SK-N-DZ (cell line): ENCODE measurements at regions not wholly inside any gene's neighbourhood (a gene's known extent, or its start where the extent isn't known, plus 50 kb on each side); places are given as distances from the start of the nearest gene placed in this dataset.

Source experiments
- DNase-seq: peaks from one replicate; pipeline ENCODE4 v3.0.0-alpha.2; 2015; ENCODE audit warnings: low spot score

GRCh38 chr2:220539481-220539880 lies 912.1 kb downstream of the SLC4A3 start:
- DNase-seq: no peak

DNA sequence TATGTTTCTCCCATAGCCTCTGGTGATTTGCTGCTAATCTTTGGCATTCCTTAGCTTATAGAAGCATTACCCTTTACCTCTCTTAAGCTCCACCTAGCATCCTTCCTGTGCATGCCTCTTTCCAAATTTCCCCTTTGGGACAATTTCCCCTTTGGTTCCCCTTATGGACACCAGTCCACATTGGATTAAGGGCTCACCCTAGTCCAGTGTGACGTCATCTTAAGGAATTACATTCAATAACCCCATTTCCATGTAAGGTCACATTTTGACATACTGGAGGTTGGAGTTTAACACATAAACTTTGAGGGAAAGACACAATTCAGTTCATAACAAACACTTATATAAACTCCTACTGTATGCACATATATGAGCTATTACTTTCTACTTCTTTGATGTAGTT lies 916.6 kb downstream of the SLC4A3 start:
- DNase-seq: no peak

GRCh38 chr2:220550995-220551700 lies 923.7 kb downstream of the SLC4A3 start:
- DNase-seq: no peak

DNA sequence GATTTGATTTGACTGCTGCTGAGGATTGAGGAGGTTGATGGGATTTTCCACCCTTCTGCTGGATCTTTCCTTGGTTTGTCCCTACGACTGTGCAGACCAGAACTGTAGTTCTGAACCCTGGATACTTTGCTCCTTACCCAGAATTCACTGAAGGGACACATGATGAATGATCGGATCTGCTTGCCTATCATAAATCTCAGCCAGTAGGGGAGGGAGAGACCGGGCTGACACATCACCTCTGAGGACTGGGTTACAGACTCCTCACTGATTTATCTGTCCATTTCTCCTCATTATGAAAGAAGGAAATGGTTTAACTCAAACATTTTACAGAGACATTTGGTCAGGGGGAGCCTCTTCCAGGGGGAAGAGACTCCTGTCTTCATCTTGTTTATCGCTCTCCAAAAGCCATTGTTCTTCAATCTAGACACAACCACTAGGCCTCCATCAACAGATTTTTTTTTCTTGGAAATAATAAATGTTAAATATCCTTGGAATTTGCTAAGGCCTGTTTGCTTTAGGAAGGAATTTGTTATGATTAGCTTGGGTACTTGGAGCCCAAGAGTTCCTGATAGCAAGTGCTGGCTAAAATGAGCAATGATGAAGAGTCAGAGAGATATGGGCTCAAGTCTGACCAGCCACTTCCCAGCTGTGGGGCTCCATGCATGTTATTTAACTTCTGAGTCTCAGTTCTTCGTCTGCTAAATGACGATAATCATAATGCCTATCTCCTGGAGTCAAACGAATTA lies 925.5 kb downstream of the SLC4A3 start:
- DNase-seq: no peak

DNA sequence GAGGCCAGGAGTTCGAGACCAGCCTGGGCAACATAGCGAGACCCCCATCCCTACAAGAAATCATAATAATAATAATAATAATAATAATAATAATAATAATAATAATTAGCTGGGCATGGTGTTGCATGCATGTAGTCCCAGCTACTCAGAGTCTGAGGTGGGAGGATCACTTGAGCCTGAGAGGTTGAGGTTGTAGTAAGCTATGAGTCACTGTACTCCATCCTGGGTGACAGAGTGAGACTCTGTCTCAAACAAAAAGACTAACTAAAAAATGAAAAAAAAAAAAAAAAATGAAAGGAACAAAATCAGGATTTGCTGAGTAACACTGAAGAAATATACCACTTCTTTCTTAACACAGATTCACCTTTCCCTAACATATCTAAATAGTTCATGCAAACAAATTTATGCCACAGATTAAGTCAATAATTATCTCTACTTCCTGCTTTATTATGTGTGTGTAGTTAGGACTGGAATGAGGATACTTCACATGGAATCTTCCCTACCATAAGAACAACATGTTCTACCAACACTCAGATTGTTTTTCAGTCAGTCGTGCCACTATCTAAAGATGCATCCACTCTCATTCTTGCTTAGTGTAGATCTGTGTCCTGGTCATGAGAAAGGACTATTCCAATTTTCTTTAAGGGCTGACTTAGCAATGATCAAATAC lies 928.7 kb downstream of the SLC4A3 start:
- no peak for DNase-seq

- no peak for DNase-seq
Observed at GRCh38 chr2:220556658-220557057, 929.2 kb downstream of the SLC4A3 start.

GRCh38 chr2:220560192-220560591 lies 932.8 kb downstream of the SLC4A3 start:
- DNase-seq: no peak

DNA sequence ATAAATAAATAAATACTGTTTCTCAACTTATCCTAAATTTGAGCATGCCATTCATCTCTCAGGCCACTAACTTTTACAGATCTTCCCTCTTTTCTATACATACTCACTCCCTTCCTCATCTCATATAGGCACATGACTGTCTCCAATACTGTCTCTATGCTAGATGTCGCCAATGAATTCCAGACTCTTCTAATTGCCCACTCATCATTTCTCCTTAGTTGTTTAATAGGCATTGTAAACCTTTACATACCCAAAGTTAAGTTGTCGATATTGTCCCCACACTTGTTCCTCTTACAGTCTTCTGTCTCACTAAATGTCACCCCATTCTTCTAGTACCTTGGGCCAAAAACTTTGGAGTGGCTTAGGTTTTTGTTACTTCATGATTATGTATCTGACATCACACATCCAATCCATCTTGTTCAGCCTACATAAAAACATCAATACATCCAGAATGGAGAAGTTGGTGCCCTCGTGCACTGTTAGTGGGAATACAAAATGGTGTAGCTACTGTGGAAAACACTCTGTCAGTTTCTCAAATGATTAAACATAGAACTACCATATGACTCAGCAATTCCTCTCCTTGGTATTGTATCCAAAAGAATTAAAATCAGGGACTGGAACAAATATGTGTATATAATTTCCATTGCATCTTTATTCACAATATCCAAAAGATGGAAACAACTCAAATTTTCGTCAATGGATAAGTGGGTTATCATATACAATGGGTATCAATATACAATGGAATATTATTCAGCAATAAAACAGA lies 935.1 kb downstream of the SLC4A3 start:
- DNase-seq: no peak

DNA sequence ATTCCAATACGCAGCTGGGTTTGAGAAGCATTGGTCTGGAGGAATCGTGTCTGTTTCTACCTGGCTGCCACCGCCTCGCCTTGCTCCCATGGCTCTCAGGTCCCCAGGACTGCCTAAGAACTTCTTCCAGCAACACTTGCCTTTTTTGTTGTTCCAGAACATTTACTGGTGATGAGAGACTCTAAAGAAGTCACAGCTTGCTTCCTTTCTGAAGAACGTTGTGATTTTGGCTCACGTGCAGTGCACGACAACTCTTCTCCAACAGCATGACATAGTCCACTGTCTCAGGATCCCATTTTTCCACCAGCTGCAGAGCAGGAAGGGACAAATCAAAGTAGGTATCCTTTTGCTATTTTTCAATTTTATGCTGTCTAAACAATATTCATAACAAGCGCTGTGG lies 940.9 kb downstream of the SLC4A3 start:
- no peak for DNase-seq

DNA sequence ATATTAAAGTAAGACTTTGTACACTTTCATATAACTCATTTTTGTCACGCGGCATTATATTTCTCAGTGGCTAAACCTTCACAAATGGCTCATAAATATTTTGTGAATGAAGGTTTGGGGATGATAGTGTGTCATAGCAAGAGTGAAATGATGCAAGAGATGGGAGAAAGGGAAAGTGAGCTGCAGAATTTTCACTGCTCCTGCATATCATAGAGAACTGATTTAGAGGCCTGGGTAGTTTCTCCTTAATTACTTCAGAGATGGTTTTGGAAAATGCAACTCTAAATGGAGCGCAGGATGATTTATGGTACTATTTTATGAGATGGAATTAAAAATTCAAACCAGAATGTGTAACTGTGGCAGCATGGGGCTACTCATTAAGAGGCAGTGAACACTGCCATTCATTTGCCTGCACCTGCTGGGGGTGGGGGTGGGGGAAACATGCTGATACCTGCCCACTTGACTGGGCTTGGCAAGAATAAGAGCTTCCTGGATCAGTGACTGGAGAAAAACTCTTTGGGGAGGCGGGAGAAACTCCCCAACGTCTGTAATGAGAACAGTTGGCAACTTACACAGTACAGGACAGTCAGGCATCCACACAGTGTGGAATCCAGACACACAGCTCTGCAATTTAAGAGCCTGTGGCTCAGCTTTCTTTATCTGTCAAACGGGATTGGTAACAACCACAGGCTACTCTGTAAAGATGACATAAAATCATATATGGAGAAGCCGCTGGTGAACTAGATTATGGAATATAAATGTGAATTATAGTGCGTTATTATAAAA lies 941.9 kb downstream of the SLC4A3 start:
- DNase-seq: no peak

DNA sequence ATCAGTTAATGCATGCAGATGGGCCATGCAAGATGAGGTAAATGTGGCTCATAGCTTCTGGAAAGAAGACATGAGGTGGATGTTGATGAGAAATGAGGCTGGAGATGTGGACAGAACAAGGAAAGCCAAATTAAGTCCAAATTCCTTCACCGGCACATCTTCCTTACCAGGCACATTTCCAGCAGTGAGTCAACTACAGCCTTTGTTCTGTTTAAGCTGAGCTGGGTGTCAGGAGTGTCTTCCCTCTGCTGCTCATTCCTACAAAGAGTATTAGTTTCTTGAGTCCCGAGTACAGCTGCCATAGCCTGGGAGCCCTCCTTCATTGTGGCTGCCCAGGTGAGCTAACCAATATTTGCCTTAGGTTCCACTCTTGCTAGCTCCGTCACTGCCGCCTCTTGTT lies 945.0 kb downstream of the SLC4A3 start:
- DNase-seq: no peak

- DNase-seq: no peak
Observed at GRCh38 chr2:220574038-220574437, 946.6 kb downstream of the SLC4A3 start.

DNA sequence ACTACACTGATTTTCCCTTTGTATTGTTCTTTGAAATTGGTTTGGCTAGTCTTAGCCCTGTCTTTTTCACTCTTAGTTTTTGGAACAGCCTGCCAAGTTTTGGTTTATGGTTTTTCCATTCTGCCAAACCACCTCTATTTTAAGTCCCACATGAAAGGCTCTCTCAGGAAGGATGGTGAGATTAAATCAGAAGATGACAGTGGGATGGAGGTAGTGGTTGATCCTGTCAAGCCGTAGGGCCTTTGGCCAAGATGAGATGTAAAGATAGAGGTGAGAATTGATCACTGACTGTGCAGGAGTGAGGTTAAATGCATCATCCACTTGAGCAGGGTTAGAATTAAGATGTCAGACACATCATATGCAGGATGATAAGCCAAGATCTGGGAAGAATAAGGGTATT lies 948.5 kb downstream of the SLC4A3 start:
- no peak for DNase-seq

GRCh38 chr2:220579452-220579851 lies 952.0 kb downstream of the SLC4A3 start:
- no peak for DNase-seq

- no peak for DNase-seq
Observed at GRCh38 chr2:220580113-220580512, 952.7 kb downstream of the SLC4A3 start.

- DNase-seq: no peak
Observed at GRCh38 chr2:220583725-220584124, 956.3 kb downstream of the SLC4A3 start.

DNA sequence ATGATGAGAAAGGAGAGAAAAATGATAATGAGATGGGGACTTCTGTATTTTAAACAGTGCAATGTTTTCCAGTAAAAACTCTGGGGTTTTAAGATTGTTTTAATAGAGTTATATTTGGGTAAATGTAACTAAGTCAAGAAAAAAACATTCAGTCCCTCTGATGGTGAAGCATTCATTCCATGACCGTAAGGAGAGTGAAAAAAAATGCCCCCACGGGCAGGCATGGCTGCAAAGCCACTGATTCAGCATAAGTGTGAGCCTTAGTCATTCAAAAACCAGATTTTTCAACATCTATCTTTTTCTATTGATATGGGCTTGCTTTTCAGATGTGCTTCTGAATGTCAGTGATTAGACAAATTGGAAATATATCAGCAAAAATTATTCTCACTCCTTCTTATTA lies 957.8 kb downstream of the SLC4A3 start:
- DNase-seq: no peak

DNA sequence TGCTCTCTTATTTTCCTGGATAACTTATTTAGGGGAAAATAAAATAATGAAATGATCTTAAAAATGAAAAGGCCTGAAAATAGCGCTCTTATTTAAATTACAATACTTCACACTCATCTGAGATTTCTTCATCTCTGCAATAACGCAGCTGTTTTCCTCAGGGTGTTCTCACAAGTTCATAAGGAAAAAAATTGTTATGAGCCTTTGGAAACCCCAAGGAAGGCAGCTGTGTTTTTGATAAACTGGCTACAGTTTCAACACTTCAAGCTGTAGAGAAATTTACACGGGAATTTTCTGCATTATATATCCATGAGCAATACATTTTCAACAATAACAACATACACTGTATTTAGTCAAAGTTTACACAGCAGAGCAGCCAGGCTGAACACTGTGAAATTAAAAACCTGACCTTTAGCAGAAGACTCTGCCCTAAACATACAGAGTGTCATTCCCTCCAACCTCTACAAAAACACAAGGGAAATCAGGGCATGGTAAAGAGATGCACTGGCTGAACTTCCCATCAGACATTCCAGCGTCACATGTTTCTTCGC lies 959.6 kb downstream of the SLC4A3 start:
- no peak for DNase-seq

DNA sequence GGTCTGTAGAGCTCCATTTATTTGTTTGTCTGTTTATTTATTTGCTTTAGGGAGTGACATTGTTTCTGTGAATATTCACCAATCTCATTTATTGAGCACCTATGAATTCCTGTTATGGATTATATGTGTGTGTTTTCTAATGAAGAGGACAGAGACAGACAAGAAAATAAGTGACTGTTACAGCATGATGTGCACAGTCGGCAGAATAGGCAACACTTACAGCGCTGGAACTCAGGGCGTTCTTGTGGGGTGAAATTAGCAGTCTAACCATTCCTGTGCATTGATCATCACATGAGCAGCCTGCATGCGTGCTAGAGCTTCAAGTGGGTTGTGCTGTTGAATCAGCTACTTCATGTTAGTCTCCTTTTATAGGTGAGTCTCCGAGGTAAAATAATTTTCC lies 960.7 kb downstream of the SLC4A3 start:
- DNase-seq: no peak

- DNase-seq: no peak
Observed at GRCh38 chr2:220590476-220590875, 963.0 kb downstream of the SLC4A3 start.

DNA sequence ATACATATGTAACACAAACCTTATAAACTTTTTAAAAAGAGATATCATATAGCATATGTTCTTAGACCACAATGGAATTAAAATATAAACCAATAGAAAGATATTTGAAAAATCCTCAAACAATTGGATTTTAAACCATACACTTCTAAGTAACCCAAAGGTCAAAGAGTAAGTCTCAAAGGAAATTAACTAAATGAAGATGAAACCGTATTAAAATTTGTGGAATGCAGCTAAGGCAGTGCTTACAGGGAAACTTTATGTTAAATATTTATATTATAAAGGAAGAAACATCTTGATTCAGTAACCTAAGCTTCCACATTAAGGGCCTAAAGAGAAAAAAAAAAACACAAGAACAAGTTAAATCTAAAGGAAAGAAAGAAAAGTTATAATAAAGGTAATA lies 966.1 kb downstream of the SLC4A3 start:
- DNase-seq: no peak
